ENCODE measurements at regions not wholly inside any gene's neighbourhood (a gene's known extent, or its start where the extent isn't known, plus 50 kb on each side); places are given as distances from the start of the nearest gene placed in this dataset.

DNA sequence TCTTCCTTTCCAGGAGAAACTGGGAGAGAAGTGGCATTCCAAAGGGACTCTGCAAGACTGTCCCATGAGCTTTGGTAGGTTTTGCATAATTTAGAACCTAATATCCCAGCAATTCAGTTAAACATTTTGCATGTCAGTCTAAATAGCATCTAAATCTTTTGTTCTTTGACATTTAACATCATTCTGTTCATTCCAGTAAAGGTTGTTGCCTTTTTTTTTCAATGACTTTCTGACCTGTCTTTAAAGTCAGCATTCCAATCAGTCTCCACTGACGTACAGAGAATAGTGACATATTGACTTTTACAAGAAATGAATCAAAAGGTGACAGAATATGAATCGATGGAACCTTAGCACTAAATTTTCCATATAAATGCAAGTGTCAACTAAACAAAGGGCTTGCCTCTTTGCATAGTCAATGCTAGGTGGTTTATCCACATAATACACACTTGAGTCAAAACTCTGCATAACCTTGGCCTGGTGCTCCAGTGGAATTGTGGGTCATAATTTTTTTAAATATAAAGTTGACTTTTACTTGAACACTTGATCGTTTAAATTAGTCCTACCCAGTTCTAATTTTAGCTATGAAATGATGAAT is 370.1 kb downstream of the CNTN6 start:
- TF ChIP-seq, protein P1, sequence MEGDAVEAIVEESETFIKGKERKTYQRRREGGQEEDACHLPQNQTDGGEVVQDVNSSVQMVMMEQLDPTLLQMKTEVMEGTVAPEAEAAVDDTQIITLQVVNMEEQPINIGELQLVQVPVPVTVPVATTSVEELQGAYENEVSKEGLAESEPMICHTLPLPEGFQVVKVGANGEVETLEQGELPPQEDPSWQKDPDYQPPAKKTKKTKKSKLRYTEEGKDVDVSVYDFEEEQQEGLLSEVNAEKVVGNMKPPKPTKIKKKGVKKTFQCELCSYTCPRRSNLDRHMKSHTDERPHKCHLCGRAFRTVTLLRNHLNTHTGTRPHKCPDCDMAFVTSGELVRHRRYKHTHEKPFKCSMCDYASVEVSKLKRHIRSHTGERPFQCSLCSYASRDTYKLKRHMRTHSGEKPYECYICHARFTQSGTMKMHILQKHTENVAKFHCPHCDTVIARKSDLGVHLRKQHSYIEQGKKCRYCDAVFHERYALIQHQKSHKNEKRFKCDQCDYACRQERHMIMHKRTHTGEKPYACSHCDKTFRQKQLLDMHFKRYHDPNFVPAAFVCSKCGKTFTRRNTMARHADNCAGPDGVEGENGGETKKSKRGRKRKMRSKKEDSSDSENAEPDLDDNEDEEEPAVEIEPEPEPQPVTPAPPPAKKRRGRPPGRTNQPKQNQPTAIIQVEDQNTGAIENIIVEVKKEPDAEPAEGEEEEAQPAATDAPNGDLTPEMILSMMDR (IDR thresholded peaks at IDR 0.05): no peak
- TF ChIP-seq POLR2A (IDR thresholded peaks at IDR 0.05): no peak

Data from lower leg skin (tissue), 3 donors.